22Rv1 (cell line): ENCODE measurements at regions not wholly inside any gene's neighbourhood (a gene's known extent, or its start where the extent isn't known, plus 50 kb on each side); places are given as distances from the start of the nearest gene placed in this dataset.
"Not testable (repeated sequence)": the region's sequence is repeated elsewhere in the genome, so short reads cannot be mapped to it uniquely, and the experiment has no call there.

ENCODE experiments used
- H3K27ac ChIP-seq: fragments of 450-650 bp; 2 replicates; pipeline ENCODE4 v1.5.1; 2017
- ZFX ChIP-seq: fragments of 450-650 bp; IDR thresholded peaks from 2 replicates; pipeline ENCODE4 v1.6.1; 2017; ENCODE audit warnings: antibody characterized with exemption, borderline replicate concordance
- TF ChIP-seq, protein P1 (sequence below): fragments of 450-650 bp; IDR thresholded peaks from 2 replicates; pipeline ENCODE4 v1.5.1; 2017; ENCODE audit warnings: mild to moderate bottlenecking

DNA sequence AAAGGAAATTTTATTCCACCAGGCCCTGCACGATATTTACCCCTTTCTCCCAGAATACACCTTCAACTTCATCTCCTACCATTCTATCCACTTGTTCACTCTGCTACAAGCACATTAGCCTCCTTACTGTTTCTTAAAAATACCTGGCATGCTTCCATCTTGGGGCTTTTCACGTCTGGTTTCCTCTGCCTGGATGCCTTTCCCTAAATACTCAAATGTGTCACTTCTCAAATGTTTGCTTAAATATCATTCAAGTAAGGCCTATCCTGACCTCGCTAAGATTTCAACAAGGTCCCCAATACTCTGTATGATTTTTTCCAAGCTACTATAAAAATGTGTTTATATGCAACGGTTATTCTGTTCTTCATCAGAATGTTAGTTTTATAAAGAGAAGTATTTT is 433.0 kb upstream of the CHAC2 start:
- H3K27ac ChIP-seq, result no peak overlapping the region
- TF ChIP-seq, protein P1, sequence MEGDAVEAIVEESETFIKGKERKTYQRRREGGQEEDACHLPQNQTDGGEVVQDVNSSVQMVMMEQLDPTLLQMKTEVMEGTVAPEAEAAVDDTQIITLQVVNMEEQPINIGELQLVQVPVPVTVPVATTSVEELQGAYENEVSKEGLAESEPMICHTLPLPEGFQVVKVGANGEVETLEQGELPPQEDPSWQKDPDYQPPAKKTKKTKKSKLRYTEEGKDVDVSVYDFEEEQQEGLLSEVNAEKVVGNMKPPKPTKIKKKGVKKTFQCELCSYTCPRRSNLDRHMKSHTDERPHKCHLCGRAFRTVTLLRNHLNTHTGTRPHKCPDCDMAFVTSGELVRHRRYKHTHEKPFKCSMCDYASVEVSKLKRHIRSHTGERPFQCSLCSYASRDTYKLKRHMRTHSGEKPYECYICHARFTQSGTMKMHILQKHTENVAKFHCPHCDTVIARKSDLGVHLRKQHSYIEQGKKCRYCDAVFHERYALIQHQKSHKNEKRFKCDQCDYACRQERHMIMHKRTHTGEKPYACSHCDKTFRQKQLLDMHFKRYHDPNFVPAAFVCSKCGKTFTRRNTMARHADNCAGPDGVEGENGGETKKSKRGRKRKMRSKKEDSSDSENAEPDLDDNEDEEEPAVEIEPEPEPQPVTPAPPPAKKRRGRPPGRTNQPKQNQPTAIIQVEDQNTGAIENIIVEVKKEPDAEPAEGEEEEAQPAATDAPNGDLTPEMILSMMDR, result no peak
- no peak for TF ChIP-seq ZFX

DNA sequence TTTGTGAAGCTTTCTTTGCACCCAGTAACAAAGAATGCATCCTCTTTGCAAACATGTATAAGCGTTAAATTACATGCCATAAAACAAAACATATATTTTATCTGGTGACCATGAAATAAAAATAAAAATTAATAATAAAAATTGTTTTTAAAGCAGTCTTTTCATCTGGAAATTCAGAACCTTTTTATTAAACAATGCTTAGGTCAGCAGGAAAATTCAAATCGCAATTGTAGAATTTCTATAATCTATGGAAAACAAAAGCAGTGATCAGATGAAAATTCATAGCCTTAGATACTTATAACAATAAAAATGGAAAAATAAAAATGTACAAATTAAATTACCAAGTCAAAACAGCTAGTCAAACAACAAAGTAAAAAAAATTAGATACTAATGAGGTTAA is 435.9 kb upstream of the CHAC2 start:
- no peak for TF ChIP-seq ZFX
- TF ChIP-seq, protein P1, result no peak
- H3K27ac ChIP-seq, result no peak overlapping the region

DNA sequence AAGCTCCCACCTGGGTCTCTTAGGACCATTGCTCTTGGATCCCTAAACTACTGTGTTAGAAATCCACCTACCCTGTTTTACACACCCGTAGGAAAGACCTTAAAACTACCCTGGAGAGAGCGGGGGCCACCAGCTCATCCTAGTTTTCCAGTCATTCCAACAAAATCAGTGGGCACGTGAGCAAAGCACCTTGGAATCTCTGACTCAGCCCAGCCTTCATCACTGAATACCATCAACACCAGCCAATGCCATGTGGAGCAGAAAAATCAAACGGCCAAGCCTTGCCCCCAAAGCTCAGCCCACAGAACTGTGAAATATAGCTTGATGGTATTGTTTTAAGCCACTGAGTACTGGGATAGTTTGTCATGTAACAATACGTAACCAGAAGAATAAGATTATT is 449.7 kb upstream of the CHAC2 start:
- no peak overlapping the region for H3K27ac ChIP-seq
- TF ChIP-seq ZFX, result no peak
- TF ChIP-seq, protein P1, result no peak

DNA sequence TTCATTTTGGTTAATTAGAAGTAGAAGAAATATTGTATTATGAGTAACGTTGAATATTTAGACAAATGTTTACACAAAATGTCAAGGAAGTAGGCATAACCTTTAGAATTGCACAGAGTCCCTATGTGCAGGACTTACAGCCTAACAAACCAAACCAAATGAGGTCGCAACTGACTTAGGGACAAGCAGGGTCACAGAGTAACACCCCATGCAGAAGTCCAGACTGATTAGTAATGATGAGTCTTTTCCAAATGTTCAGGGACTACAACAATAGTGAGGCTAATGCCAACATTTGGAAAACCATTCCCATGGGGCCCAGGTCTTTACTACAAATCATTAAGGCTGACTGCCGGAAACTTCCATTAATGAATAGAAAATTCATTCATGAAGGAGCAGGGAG is 452.5 kb upstream of the CHAC2 start:
- no peak overlapping the region for H3K27ac ChIP-seq
- TF ChIP-seq ZFX, result no peak
- TF ChIP-seq, protein P1, result no peak

DNA sequence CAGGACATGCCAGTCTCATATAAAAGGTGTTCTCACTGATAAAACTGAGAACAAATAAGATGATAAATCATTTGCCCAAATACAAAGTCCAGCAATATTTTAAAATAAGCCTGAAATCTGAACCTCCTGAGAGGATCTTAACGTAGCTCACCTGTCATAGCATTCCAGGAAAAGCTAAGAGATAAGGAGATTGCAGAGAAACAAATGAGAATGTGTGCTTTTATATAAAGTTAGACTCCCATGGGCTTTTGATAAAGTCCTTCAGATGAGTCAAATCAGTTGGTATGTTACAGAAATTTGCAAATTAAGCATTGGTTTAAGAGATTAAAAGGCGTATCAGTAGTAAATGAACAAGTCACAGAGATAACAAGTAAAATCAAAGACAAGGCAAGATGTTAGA is 452.9 kb upstream of the CHAC2 start:
- TF ChIP-seq, protein P1, result no peak
- no peak for TF ChIP-seq ZFX
- no peak overlapping the region for H3K27ac ChIP-seq

DNA sequence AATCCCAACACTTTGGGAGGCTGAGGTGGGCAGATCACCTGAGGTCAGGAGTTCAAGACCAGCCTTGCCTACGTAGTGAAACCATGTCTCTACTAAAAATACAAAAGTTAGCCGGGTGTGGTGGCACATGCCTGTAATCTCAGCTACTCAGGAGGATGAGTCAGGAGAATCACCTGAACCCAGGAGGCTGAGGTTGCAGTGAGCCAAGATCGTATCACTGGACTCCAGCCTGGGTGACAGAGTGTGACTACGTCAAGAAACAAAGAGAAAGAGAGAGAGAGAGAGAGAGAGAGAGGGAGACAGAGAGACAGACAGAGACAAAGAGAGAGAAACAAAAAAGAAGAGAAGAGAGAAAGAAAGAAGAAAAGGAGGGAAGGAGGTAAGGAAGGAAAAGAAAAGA is 454.0 kb upstream of the CHAC2 start:
- H3K27ac ChIP-seq, result not testable (repeated sequence)

DNA sequence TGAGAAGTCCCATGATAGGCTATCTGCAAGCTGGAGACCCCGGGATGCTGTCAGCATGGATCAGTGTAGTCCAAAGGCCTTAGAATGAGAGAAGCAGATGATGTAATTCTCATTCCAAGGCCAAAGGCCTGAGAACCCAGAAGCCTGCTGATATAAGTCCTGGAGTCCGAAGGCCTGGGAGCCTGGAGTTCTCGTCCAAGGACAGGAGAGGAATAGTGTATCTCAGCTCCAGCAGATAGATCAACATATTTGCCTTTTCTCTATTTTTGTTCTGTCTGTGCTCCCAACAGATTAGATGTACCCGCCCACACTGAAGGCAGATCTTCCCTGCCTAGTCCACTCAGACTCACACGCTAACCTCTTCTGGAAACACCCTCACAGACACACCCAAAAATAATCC is 454.9 kb upstream of the CHAC2 start:
- no peak overlapping the region for H3K27ac ChIP-seq

DNA sequence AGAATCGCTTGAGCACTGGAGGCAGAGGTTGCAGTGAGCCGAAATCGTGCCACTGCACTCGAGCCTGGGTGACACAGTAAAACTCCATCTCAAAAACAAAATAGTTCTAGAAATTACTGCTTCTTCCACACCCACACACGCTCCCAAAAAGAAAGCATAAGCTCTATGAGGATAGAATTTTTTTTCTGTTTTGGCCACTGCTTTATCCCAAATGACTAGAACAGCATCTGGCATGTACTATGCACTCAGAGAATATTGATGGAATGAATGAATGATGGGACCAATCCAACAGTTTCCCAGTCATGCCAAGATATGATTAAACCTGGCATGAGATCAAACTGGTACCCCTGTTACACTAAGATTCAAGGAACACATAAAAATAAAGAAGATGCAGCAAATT is 455.4 kb upstream of the CHAC2 start:
- TF ChIP-seq, protein P1, result no peak
- no peak for TF ChIP-seq ZFX
- no peak overlapping the region for H3K27ac ChIP-seq

More for the DNA sequence above, 454.9 kb upstream of the CHAC2 start:
- TF ChIP-seq, protein P1, result no peak
- TF ChIP-seq ZFX, result no peak
